ENCODE measurements at regions not wholly inside any gene's neighbourhood (a gene's known extent, or its start where the extent isn't known, plus 50 kb on each side); places are given as distances from the start of the nearest gene placed in this dataset.
"Not testable (repeated sequence)": the region's sequence is repeated elsewhere in the genome, so short reads cannot be mapped to it uniquely, and the experiment has no call there.

GRCh38 chr14:48575772-48576171 lies 900.4 kb upstream of the MDGA2 start:
- no peak for DNase-seq (ENCODE audit: low read depth)

DNA sequence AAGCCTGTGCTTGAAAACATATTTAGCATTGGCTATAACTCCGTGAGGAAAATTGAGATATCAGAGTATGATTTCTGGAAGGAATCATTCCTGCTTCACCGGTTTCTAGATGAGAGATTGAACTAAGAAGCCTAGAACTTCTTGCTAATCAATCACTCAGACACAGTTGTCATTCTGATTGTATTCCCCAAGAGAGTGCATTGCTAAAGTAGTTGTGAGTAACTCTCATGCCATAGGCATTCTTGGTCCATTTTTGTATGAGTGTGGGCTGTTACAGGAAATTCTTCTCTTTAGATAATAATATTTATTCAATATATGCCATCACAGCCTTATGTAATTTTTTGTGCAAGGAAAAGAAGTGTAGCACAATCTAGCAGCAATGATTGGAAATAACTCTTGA lies 893.3 kb upstream of the MDGA2 start:
- no peak for DNase-seq (ENCODE audit: low read depth)

DNA sequence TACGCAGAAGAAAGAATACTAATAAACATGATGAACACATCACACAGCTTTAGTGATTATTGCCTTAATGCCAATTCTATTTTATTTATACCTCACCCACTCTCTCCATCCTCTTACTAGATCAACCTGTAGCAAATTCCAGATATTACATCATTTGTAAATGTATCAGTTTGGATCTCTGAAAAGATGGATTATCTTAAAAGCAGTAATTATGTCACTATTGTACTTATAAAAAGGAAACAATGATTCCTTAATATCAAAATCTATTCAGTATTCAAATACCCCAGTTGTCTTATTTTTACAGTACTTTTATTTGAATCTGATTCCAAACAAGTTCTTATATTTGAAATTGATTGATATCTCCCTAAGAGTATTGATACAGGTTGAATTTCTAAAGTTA lies 892.8 kb upstream of the MDGA2 start:
- DNase-seq (ENCODE audit: low read depth), result no peak

DNA sequence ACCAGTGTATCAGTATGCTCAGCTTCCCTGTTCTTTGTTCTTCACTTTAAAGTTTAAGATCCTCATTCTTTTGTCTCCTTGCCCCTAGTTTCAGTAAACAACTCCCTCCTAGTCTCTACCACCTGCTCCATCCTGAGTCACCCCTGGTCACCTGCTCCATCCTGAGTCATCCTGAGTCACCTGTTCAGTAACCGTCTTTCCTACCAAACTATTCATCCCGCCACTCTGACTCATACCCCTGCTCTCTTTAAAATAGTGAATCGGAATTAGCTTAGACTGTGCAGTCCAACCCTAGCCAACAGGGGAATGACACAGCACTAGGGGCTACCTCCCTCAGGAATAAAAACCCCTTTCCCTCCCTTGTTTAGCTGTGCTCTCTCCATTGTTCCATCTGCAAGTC lies 888.1 kb upstream of the MDGA2 start:
- DNase-seq (ENCODE audit: low read depth), result no peak

- DNase-seq (ENCODE audit: low read depth), result not testable (repeated sequence)
Observed at GRCh38 chr14:48561438-48561837, 886.0 kb upstream of the MDGA2 start.

- DNase-seq (ENCODE audit: low read depth), result no peak
Observed at GRCh38 chr14:48560421-48560820, 885.0 kb upstream of the MDGA2 start.

DNA sequence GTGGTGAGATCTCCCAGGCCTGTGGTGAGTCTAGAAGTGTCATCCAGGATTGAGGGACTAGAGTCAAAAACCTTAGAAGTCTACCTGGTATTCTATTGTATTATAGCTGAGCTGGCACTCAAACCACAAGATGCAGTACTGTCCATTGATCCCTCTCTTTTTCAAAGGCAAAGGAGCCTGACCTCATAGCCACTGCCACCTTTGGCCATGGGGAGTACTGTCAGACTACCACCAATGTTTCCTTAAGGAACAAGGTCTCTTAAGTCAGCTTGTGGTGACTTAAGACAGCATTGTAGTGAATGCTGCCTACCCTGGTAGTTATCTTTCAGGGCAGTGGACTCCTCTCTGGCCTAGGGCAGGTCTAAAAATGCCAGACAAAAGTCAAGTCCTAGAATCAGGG lies 878.0 kb upstream of the MDGA2 start:
- DNase-seq (ENCODE audit: low read depth), result no peak

DNA sequence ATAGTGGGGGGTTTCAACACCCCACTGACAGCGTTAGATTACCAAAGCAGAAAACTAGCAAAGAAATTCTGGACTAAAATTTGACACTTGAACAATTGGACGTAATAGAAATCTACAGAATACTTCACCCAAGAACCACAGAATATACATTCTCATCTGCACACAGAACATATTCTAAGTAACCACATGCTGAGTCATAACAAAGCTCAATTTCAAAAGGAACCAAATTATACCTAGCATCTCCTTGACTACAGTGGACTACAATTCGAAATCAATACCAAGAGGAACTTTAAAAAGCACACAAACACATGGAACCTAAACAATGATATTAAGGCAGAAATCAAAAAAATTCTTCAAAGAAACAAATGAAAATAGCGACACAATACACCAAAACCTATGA lies 871.6 kb upstream of the MDGA2 start:
- no peak for DNase-seq (ENCODE audit: low read depth)

GRCh38 chr14:48537600-48537999 lies 862.2 kb upstream of the MDGA2 start:
- no peak for DNase-seq (ENCODE audit: low read depth)

DNA sequence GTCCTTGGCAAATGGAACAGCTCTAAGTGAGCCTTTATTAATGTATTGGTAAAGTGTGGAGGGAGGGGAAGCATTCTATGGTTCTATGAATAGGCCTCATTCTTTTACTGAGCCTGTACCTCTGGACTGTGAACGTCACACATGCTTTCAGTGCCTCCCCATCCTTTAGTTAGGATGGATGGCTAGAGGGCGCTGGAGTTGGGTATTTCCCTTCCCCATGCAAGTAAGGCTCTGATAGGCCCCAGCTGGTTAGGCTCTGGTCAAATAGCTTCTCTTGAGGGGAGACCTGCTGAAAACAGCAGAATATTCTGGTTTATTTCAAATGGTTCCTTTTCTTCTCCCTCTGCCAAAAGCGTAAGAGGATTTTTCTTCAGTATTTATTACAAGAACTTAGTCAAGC lies 860.9 kb upstream of the MDGA2 start:
- no peak for DNase-seq (ENCODE audit: low read depth)

DNA sequence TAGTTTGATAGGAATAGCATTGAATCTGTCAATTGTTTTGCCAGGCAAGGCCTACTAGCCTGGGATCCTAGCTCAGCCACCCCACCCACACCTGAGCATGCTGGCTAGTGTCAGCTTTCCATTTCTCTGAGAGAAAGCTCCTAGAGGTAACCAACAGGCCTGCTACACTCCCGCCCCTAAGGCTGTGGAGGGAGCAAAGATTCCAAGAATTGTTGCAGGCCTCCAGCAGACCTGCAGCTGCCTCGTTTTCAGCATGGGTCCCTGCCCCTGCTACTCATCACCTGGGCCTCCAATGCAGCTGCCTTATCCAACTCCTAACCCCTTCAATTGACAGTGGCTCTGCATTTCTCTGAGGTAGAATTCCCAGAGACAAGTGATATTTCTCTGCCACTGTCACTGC lies 852.4 kb upstream of the MDGA2 start:
- no peak for DNase-seq (ENCODE audit: low read depth)

DNA sequence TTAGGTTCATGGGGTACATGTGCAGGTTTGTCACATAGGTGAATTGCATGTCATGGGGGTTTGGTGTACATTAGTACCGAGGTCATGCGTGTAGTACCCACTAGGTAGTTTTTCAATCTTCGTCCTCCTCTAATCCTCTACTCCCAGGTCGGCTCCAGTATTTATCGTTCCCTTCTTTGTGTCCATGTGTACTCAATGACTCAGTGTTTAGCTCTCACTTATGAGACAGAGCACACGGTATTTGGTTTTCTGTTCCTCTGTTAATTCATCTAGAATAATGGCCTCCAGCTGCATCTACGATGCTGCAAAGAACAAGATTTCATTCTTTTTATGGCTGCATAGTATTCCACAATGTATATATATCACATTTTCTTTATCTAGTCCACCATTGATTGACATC lies 850.9 kb upstream of the MDGA2 start:
- DNase-seq (ENCODE audit: low read depth), result no peak

GRCh38 chr14:48504921-48505320 lies 829.5 kb upstream of the MDGA2 start:
- DNase-seq (ENCODE audit: low read depth), result no peak

- no peak for DNase-seq (ENCODE audit: low read depth)
Observed at GRCh38 chr14:48490756-48491155, 815.4 kb upstream of the MDGA2 start.

- DNase-seq (ENCODE audit: low read depth), result no peak
Observed at GRCh38 chr14:48473944-48474343, 798.5 kb upstream of the MDGA2 start.

- no peak for DNase-seq (ENCODE audit: low read depth)
Observed at GRCh38 chr14:48456051-48456450, 780.6 kb upstream of the MDGA2 start.

DNA sequence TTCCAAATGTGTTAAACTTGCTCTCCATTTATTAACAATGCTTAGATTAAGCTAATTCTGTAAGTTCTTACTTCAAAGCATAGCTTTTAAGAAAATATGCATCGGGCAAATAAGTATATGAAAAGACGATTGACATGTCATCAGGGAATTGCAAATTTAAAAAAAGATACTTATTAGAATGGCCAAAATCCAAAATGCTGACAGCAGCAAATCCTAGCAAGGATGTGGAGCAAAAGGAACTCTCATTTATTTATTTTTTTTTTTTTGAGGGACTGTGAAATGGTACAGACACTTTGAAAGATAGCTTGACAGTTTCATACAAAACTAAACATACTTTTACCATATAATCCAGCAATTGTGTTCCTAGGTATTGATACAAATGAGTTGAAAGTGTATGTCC lies 779.5 kb upstream of the MDGA2 start:
- no peak for DNase-seq (ENCODE audit: low read depth)

- DNase-seq (ENCODE audit: low read depth), result no peak
Observed at GRCh38 chr14:48452437-48452995, 777.1 kb upstream of the MDGA2 start.

DNA sequence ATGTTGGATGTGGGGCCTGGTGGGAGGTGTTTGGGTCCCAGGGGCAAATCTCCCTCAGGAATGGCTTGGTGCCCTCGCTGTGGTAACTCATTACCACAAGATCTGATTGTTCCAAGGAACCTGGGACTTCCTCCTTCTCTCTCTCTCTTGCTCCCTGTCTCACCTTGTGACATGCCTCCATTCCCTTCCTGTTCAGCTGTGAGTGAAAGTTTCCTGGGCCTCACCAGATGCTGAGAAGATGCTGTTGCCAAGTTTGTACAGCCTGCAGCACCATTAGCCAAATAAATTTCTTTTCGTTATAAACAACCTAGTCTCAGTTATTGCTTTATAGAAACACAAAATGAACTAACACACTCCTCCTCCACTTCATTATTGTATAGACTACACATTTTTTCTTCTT lies 759.8 kb upstream of the MDGA2 start:
- DNase-seq (ENCODE audit: low read depth), result no peak

- DNase-seq (ENCODE audit: low read depth), result no peak
Observed at GRCh38 chr14:48430805-48431204, 755.4 kb upstream of the MDGA2 start.

GRCh38 chr14:48429512-48429911 lies 754.1 kb upstream of the MDGA2 start:
- no peak for DNase-seq (ENCODE audit: low read depth)

DNA sequence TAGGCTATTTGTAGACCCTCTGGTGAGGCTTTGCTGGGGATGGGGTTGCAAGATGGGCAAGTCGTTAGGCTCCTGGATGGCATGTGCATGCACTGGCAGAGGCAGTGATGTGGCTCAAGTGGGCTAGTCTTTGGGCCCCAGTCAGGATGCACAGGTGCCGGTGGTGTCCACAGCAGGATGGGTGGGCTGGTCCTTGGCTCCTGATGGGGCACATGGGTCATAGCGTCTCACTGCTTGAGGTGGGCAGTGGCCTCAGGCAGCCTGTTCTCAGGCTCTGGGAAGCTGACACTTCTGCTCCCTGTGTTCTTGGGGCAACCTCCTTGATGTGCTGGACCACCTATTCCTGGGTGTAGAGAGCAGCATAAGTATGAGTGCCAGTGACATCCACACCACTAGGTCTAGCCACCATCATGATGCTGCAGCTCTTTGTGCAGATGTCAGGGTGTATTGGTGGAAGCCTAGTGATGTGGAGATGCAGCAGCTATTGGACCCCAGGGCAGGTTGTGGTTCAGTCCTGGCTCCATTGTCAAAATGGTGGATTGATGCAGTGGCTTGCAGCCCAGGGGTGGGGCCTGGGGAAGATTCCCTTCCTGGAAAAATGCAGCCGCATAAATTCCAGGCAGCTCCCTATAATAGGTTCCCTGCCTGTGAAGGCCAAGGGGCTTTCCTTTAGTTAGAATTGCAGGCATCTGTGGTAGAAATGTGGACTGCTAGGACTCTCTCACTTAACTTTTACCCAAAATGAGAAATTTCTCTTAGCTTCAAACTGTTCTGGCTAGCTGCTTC lies 742.5 kb upstream of the MDGA2 start:
- no peak for DNase-seq (ENCODE audit: low read depth)

- no peak for DNase-seq (ENCODE audit: low read depth)
Observed at GRCh38 chr14:48401321-48401720, 725.9 kb upstream of the MDGA2 start.

GRCh38 chr14:48398675-48399282 lies 723.4 kb upstream of the MDGA2 start:
- no peak for DNase-seq (ENCODE audit: low read depth)
